ENCODE measurements at regions not wholly inside any gene's neighbourhood (a gene's known extent, or its start where the extent isn't known, plus 50 kb on each side); places are given as distances from the start of the nearest gene placed in this dataset.

- Histone ChIP-seq H3K9me3 (no peaks in the 10 kb centered on the region), H3K36me3 (no peaks in the 10 kb centered on the region), H3K27ac (no peak overlapping the region), H3K27me3 (replicated peaks; ENCODE audit: insufficient read depth) (no peaks in the 10 kb centered on the region), H3K4me1 (replicated peaks) (no peaks in the 10 kb centered on the region), H3K4me3 (no peak overlapping the region)
- TF ChIP-seq POLR2AphosphoS5 (IDR thresholded peaks at IDR 0.05) = no peak
- TF ChIP-seq, protein P1, sequence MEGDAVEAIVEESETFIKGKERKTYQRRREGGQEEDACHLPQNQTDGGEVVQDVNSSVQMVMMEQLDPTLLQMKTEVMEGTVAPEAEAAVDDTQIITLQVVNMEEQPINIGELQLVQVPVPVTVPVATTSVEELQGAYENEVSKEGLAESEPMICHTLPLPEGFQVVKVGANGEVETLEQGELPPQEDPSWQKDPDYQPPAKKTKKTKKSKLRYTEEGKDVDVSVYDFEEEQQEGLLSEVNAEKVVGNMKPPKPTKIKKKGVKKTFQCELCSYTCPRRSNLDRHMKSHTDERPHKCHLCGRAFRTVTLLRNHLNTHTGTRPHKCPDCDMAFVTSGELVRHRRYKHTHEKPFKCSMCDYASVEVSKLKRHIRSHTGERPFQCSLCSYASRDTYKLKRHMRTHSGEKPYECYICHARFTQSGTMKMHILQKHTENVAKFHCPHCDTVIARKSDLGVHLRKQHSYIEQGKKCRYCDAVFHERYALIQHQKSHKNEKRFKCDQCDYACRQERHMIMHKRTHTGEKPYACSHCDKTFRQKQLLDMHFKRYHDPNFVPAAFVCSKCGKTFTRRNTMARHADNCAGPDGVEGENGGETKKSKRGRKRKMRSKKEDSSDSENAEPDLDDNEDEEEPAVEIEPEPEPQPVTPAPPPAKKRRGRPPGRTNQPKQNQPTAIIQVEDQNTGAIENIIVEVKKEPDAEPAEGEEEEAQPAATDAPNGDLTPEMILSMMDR (IDR thresholded peaks at IDR 0.05) = no peak
- TF ChIP-seq POLR2A (IDR thresholded peaks at IDR 0.05) = no peak
- no peak for DNase-seq (ENCODE audit: low spot score)
- 92% methylated on average over 2 of the region's 2 CpGs for WGBS
- intact Hi-C loops (cut with DNase I) = no loop called here
These were observed 223.6 kb downstream of the TBXT start for GRCh38 chr6:165944002-165944466.

- no peak overlapping the region for H3K27ac ChIP-seq
- no peak overlapping the region for H3K4me3 ChIP-seq
- H3K27me3 ChIP-seq (replicated peaks; ENCODE audit: insufficient read depth) = no peaks in the 10 kb centered on the region
- no peak for TF ChIP-seq POLR2AphosphoS5 (IDR thresholded peaks at IDR 0.05)
- TF ChIP-seq, protein P1 (IDR thresholded peaks at IDR 0.05) = no peak
- TF ChIP-seq POLR2A (IDR thresholded peaks at IDR 0.05) = no peak
- no peaks in the 10 kb centered on the region for H3K9me3 ChIP-seq
- H3K4me1 ChIP-seq (replicated peaks) = no peaks in the 10 kb centered on the region
- WGBS = 61% methylated on average over 4 of the region's 4 CpGs
- no peaks in the 10 kb centered on the region for H3K36me3 ChIP-seq
- DNase-seq (ENCODE audit: low spot score) = no peak
- intact Hi-C loops (cut with DNase I) = no loop called here
These were observed 225.9 kb downstream of the TBXT start for GRCh38 chr6:165941786-165942185.

DNA sequence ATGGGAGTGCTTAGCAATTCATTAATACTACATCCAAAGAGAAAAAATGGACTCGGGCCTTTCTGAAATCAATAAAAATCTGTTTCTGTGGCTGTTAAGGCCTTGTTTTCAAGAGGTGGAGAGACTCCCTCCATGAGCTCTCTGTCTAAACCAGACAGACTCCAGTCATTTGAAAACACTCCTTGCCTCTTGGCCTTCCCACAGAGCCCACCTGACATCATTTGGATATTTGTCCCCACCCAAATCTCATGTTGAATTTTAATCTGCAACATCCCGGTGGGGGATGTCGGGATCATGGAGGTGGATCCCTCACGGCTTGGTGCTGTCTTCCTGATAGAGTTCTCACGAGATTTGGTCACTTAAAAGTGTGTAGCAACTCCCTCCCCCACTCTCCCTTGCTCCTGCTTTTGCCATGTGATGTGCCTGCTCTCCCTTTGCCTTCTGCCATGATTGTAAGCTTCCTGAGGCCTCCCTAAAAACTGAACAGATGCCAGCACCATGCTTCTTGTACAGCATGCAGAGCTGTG, 226.3 kb downstream of the TBXT start:
- no peak for DNase-seq (ENCODE audit: low spot score)
- no peaks in the 10 kb centered on the region for H3K9me3 ChIP-seq
- intact Hi-C loops (cut with DNase I) = no loop called here
- H3K36me3 ChIP-seq = no peaks in the 10 kb centered on the region
- no peaks in the 10 kb centered on the region for H3K27me3 ChIP-seq (replicated peaks; ENCODE audit: insufficient read depth)
- no peaks in the 10 kb centered on the region for H3K4me1 ChIP-seq (replicated peaks)
- no peak overlapping the region for H3K27ac ChIP-seq
- TF ChIP-seq POLR2A (IDR thresholded peaks at IDR 0.05) = no peak
- TF ChIP-seq POLR2AphosphoS5 (IDR thresholded peaks at IDR 0.05) = no peak
- TF ChIP-seq, protein P1 (IDR thresholded peaks at IDR 0.05) = no peak
- WGBS = 91% methylated on average over 5 of the region's 5 CpGs
- H3K4me3 ChIP-seq = no peak overlapping the region

DNA sequence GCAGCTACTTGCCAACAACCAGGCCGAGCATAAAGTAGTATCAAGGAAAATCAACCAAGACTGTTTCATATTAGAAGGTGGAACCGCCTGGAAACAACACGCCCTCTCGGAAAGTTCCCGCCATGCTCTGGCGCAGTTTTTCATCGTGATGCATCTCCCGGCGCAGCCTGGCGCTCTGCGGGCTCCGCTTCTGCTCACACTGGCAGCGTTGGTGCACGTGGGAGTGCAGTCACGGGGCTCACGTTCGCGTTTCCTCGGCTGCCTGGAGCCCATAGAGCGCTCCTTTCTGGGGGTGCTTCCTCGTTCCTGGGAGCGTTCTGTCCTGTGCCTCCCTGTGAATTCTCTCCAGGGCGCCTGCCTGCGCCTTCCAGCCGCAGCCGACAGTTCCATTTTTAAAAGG, 227.3 kb downstream of the TBXT start:
- intact Hi-C loops (cut with DNase I) = no loop called here
- H3K4me3 ChIP-seq = no peak overlapping the region
- 92% methylated on average over 26 of the region's 26 CpGs for WGBS
- TF ChIP-seq POLR2AphosphoS5 (IDR thresholded peaks at IDR 0.05) = no peak
- H3K4me1 ChIP-seq (replicated peaks) = no peaks in the 10 kb centered on the region
- no peak for DNase-seq (ENCODE audit: low spot score)
- no peaks in the 10 kb centered on the region for H3K36me3 ChIP-seq
- H3K27ac ChIP-seq = no peak overlapping the region
- H3K9me3 ChIP-seq = no peaks in the 10 kb centered on the region
- no peaks in the 10 kb centered on the region for H3K27me3 ChIP-seq (replicated peaks; ENCODE audit: insufficient read depth)

DNA sequence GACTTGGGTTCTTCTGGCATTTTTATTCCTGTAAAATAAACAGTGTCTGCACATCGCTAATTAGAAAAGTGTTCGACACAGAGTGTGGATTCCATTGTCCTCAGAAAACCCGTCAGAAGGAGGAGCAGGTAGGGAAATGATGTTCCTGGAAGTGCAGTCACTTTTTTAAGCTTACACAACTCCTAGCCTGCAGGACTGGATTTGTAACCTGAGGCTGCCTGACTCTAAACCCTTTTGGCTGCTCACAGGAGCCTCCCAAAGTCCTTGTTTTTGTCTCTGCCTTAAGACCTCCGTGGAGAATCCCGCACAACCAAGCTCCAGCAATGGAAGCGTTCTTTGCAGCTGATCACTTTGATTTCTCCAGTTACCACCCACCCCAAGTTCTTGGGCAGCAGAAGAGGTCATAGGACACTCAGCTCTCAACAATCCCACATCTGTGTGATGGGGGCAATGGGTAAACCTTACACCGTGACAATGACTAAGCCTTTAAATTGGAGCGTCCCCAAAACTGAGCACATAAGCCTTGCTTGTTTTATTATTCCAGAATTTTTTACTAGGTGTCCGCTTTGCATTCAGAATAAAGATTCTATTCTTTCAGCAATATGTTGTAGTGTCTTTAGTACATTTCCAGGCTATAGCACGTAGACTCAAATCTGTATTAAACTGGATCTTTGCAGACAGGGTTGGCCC, 227.9 kb downstream of the TBXT start:
- no peak for TF ChIP-seq POLR2AphosphoS5 (IDR thresholded peaks at IDR 0.05)
- TF ChIP-seq POLR2A (IDR thresholded peaks at IDR 0.05) = no peak
- TF ChIP-seq, protein P1 (IDR thresholded peaks at IDR 0.05) = no peak
- DNase-seq (ENCODE audit: low spot score) = no peak
- no peaks in the 10 kb centered on the region for H3K27me3 ChIP-seq (replicated peaks; ENCODE audit: insufficient read depth)
- intact Hi-C loops (cut with DNase I) = no loop called here
- no peak overlapping the region for H3K4me3 ChIP-seq
- no peaks in the 10 kb centered on the region for H3K9me3 ChIP-seq
- H3K4me1 ChIP-seq (replicated peaks) = no peaks in the 10 kb centered on the region
- WGBS = 50% methylated on average over 10 of the region's 10 CpGs
- no peak overlapping the region for H3K27ac ChIP-seq
- no peaks in the 10 kb centered on the region for H3K36me3 ChIP-seq

Measured in prostate gland (tissue), 2 donors.